Stomach (tissue), 8 donors: ENCODE measurements at regions not wholly inside any gene's neighbourhood (a gene's known extent, or its start where the extent isn't known, plus 50 kb on each side); places are given as distances from the start of the nearest gene placed in this dataset.
"Not testable (repeated sequence)": the region's sequence is repeated elsewhere in the genome, so short reads cannot be mapped to it uniquely, and the experiment has no call there.

Experiments
- DNase-seq, 2 donors: peaks; one replicate each; pipeline versions ENCODE4 v3.0.0 to v3.0.0-alpha.2; 2013 to 2019
- H3K27ac ChIP-seq, 5 donors: fragments of 200-600 bp in 4 of 5; sonication (generic) in 4 of 5; one replicate each; pipeline ENCODE4 v1.5.1; 2013 to 2019; ENCODE audit warnings: mild to moderate bottlenecking in 1 of 5, moderate library complexity in 1 of 5
- H3K27me3 ChIP-seq, 3 donors: fragments of 200-600 bp; sonication (generic); one replicate each; pipeline ENCODE4 v1.5.1; 2017 to 2019; ENCODE audit warnings: mixed run types in 1 of 3
- H3K36me3 ChIP-seq, 4 donors: fragments of 200-600 bp; sonication (generic); 1 replicate in 3 of 4; 2 replicates in 1 of 4; pipeline ENCODE4 v1.5.1; 2016 to 2019
- H3K4me1 ChIP-seq, 4 donors: fragments of 200-600 bp; sonication (generic); one replicate each; pipeline ENCODE4 v1.5.1; 2016 to 2019
- H3K4me3 ChIP-seq, 4 donors: fragments of 200-600 bp; sonication (generic) in 3 of 4; one replicate each; pipeline ENCODE4 v1.5.1; 2016 to 2019; ENCODE audit warnings: mild to moderate bottlenecking in 1 of 4
- H3K9me3 ChIP-seq, 4 donors: fragments of 200-600 bp; sonication (generic); one replicate each; pipeline ENCODE4 v1.5.1; 2016 to 2019
- EP300 ChIP-seq: sonication (generic); formaldehyde crosslinking; IDR thresholded peaks from one replicate; pipeline ENCODE4 v1.6.1; 2017; ENCODE audit warnings: antibody characterized with exemption
- POLR2A ChIP-seq, 4 donors: fragments of 450-650 bp; IDR thresholded peaks; one replicate each; pipeline ENCODE4 v1.6.1; 2016; ENCODE audit warnings: antibody characterized with exemption in 4 of 4, control low read depth in 2 of 4, mild to moderate bottlenecking in 1 of 4, moderate library complexity in 1 of 4
- POLR2AphosphoS5 ChIP-seq, 3 donors: sonication (generic); formaldehyde crosslinking; IDR thresholded peaks; one replicate each; pipeline ENCODE4 v1.6.1; 2016; ENCODE audit warnings: antibody characterized with exemption in 3 of 3
- WGBS, 5 donors: extraction: QIAGEN DNeasy Blood & Tissue Kit in 3 of 5; methylation state at CpG; one replicate each; pipeline versions ENCODE4 v1.1.5 to v1.1.7; 2013 to 2018; 5-methylcytosine and 5-hydroxymethylcytosine counted together
- intact Hi-C: fragments of 100-400 bp; cut with DNase I; formaldehyde crosslinking; loops from one replicate; pipeline ENCODE4 v1.15.1; 2023; ENCODE audit warnings: low total_unique reads
- TF ChIP-seq, protein P1 (sequence below), 7 experiments: fragments of 450-650 bp in 4 of 7; fragments of 200-600 bp in 3 of 7; sonication (generic) in 3 of 7; IDR thresholded peaks; one replicate each; pipeline ENCODE4 v1.5.1; 2016 to 2019; ENCODE audit warnings: antibody characterized with exemption in 7 of 7, control low read depth in 2 of 7, mild to moderate bottlenecking in 1 of 7
- donor health status: healthy with polysubstance abuse.
- donor health status: Bipolar disorder and iron deficiency.
- donor health status: healthy.

DNA sequence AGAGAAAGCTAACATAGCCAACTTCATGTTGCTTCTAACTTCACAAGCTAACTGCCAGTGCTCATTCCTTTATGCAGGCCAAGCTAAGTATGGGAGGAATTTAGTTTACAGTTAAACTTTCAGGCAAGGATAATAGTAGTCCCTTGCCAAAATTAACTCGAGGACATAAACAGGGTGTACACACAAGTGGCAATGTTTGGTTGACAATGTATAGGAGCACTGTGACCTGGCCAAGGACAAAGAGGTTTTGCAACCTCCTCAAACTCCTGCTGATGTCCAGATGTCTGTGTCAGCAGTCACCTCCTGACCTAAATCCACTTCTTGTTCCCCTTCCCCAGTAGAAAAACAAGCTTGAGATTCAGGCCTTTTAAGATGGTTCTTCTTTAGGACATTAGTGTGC, 494.6 kb upstream of the KLF6 start:
- peak in 1 of 2 donors; percentile 49 for DNase-seq
- Histone ChIP-seq H3K27me3 (no peaks in the 10 kb centered on the region), H3K36me3 (no peaks in the 10 kb centered on the region), H3K27ac (peak overlapping the region in 4 of 5 donors; percentile 61 to 78 (median 77)), H3K9me3 (no peaks in the 10 kb centered on the region), H3K4me1 (peaks cover 6 to 43% (median 18%) of the 10 kb centered on the region in 4 donors), H3K4me3 (no peak overlapping the region)
- intact Hi-C loops: no loop called here
- WGBS, 5 donors: 14 to 43% (median 28%) methylated on average over 1 of the region's 1 CpG
- TF ChIP-seq, protein P1, sequence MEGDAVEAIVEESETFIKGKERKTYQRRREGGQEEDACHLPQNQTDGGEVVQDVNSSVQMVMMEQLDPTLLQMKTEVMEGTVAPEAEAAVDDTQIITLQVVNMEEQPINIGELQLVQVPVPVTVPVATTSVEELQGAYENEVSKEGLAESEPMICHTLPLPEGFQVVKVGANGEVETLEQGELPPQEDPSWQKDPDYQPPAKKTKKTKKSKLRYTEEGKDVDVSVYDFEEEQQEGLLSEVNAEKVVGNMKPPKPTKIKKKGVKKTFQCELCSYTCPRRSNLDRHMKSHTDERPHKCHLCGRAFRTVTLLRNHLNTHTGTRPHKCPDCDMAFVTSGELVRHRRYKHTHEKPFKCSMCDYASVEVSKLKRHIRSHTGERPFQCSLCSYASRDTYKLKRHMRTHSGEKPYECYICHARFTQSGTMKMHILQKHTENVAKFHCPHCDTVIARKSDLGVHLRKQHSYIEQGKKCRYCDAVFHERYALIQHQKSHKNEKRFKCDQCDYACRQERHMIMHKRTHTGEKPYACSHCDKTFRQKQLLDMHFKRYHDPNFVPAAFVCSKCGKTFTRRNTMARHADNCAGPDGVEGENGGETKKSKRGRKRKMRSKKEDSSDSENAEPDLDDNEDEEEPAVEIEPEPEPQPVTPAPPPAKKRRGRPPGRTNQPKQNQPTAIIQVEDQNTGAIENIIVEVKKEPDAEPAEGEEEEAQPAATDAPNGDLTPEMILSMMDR (IDR thresholded peaks at IDR 0.05): no peak
- TF ChIP-seq POLR2AphosphoS5 (IDR thresholded peaks at IDR 0.05) (peak in 1 of 3 donors; percentile 3), POLR2A (IDR thresholded peaks at IDR 0.05) (no peak), EP300 (no peak)

DNA sequence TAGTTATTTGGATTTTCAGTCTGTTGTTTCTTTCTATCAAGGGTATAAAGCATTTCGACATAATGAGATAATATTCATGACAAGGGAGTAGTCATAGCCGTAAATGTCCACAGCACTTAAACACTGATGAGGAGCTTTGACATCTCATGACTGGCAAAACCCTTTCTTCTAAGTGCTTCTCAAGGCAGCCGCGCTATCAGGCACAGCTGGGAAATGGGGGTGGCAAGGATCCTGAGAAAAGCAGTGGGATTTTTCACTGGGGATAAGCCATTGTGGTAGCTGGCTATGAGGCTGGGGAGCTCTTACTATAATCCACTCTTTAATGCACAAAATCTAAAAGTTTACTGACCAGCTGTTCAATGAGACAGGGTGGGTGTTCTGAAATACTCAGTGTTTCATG, 493.2 kb upstream of the KLF6 start:
- 74 to 90% (median 83%) methylated on average over 4 of the region's 4 CpGs for WGBS, 5 donors
- Histone ChIP-seq H3K4me3 (no peak overlapping the region), H3K4me1 (peaks cover 6 to 34% (median 18%) of the 10 kb centered on the region in 4 donors), H3K27me3 (no peaks in the 10 kb centered on the region), H3K9me3 (no peaks in the 10 kb centered on the region), H3K27ac (peak overlapping the region in 2 of 5 donors; percentile 76 to 78), H3K36me3 (no peaks in the 10 kb centered on the region)
- no peak for DNase-seq
- TF ChIP-seq, protein P1 (IDR thresholded peaks at IDR 0.05): no peak
- no peak for TF ChIP-seq POLR2A (IDR thresholded peaks at IDR 0.05)
- TF ChIP-seq POLR2AphosphoS5 (IDR thresholded peaks at IDR 0.05): no peak
- TF ChIP-seq EP300: no peak
- intact Hi-C loops: no loop called here

DNA sequence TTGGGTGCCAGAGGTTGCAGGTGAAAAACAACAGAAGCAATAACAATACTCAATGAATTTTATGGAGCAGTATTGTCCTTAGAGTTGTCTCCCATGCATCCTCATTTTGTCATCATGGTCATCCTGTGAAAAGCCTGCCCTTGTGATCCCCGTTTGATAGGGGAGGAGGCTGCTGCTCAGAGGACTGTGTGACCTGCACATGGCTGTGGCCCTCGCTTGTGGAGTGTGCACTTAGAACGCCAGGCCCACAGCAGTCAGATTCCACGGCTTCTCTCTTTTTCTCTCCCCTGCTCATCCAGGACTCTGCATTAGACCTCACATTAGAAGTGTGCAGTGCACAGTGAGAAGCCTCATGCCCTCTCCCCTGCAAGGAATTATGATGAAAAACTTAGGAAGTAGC, 491.1 kb upstream of the KLF6 start:
- WGBS, 5 donors: 84 to 96% (median 93%) methylated on average over 4 of the region's 4 CpGs
- DNase-seq: no peak
- intact Hi-C loops: no loop called here
- Histone ChIP-seq H3K36me3 (no peaks in the 10 kb centered on the region), H3K27ac (no peak overlapping the region), H3K4me3 (no peak overlapping the region), H3K9me3 (no peaks in the 10 kb centered on the region), H3K4me1 (peaks cover 6 to 24% (median 14%) of the 10 kb centered on the region in 4 donors), H3K27me3 (no peaks in the 10 kb centered on the region)
- no peak for TF ChIP-seq EP300
- TF ChIP-seq, protein P1 (IDR thresholded peaks at IDR 0.05): no peak
- TF ChIP-seq POLR2AphosphoS5 (IDR thresholded peaks at IDR 0.05): no peak
- TF ChIP-seq POLR2A (IDR thresholded peaks at IDR 0.05): no peak

DNA sequence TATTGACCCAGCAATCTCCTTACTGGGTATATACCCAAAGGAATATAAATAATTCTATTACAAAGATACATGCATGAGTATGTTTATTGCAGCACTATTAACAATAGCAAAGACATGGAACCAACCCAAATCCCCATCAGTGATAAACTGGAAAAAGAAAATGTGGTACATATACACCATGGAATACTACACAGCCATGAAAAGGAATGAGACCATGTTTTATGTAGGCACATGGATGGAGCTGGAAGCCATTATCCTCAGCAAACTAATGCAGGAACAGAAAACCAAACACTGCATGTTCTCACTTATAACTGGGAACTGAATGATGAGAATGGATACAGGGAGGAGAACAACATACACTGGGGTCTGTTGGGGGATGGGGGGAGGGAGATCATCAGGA, 489.7 kb upstream of the KLF6 start:
- intact Hi-C loops, H3K27ac ChIP-seq, H3K36me3 ChIP-seq, H3K4me1 ChIP-seq, H3K27me3 ChIP-seq, H3K9me3 ChIP-seq, H3K4me3 ChIP-seq, DNase-seq: not testable (repeated sequence)

DNA sequence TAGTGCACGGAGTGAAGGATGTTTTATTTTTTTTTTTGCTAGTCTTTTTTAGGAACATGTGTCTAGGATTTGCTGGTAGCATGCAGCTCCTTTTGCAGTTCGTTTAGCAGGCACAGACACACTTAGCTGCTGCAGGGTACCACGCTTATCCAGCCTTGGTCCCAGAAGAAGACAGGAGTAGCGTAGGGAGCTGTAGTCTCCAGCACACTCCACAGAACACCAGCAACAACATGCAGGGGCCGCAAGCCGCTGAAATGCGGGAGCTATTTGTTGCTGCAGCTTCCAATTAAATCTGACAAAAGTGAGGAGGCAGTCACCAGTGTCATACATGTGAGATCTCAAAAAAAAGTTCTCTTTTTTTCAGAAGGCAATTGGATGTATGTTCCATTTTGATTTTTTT, 486.2 kb upstream of the KLF6 start:
- DNase-seq: no peak
- intact Hi-C loops: no loop called here
- Histone ChIP-seq H3K27me3 (no peaks in the 10 kb centered on the region), H3K4me3 (no peak overlapping the region), H3K4me1 (peaks cover 0 to 23% (median 9%) of the 10 kb centered on the region in 4 donors), H3K9me3 (no peaks in the 10 kb centered on the region), H3K27ac (no peak overlapping the region), H3K36me3 (no peaks in the 10 kb centered on the region)
- 77 to 95% (median 88%) methylated on average over 7 of the region's 7 CpGs for WGBS, 5 donors
- TF ChIP-seq POLR2A (IDR thresholded peaks at IDR 0.05) (no peak), POLR2AphosphoS5 (IDR thresholded peaks at IDR 0.05) (no peak), EP300 (no peak)
- TF ChIP-seq, protein P1 (IDR thresholded peaks at IDR 0.05): no peak
